ENCODE measurements at regions not wholly inside any gene's neighbourhood (a gene's known extent, or its start where the extent isn't known, plus 50 kb on each side); places are given as distances from the start of the nearest gene placed in this dataset.

DNA sequence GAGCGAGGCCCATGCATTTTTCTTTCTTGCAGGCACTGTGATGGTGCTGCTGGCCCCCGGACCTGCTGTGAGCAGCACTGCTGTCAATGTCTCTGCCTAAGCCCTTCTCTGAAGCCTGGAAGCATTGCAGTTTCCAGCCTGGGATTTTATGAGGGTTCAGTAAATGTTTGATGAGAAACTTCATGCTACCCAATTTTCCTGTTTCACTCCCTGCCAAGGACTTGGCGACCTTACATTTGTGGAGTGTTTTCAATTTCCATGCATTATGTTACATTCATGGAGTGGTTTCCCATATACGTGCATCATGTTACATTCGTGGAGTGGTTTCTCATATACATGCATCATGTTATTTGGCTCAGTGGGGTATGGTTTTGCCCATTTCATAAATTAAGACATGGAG lies 90.7 kb upstream of the PTCH1 start:
- Histone ChIP-seq H3K36me3 (ENCODE audit: control insufficient read depth in 3 of 3, insufficient read depth in 2 of 3, low read depth in 1 of 3, low read length in 3 of 3) (no peaks in the 10 kb centered on the region), H3K4me1 (ENCODE audit: control insufficient read depth in 3 of 3, insufficient read depth in 2 of 3, low read depth in 1 of 3, low read length in 2 of 3) (peaks cover 0 to 5% (median 0%) of the 10 kb centered on the region in 3 donors), H3K27me3 (ENCODE audit: control insufficient read depth in 3 of 3, insufficient read depth in 3 of 3, low read length in 3 of 3) (no peaks in the 10 kb centered on the region), H3K9me3 (ENCODE audit: control insufficient read depth in 2 of 2, insufficient read depth in 1 of 2, low read depth in 1 of 2, low read length in 1 of 2) (no peaks in the 10 kb centered on the region), H3K4me3 (ENCODE audit: low read depth in 1 of 3, low read length in 3 of 3) (no peak overlapping the region), H3K27ac (ENCODE audit: low read depth in 1 of 3, low read length in 2 of 3) (no peak overlapping the region)
- WGBS, 3 donors: 90 to 96% (median 93%) methylated on average over 5 of the region's 5 CpGs
- no peak for DNase-seq
- FAIRE-seq: no peak

DNA sequence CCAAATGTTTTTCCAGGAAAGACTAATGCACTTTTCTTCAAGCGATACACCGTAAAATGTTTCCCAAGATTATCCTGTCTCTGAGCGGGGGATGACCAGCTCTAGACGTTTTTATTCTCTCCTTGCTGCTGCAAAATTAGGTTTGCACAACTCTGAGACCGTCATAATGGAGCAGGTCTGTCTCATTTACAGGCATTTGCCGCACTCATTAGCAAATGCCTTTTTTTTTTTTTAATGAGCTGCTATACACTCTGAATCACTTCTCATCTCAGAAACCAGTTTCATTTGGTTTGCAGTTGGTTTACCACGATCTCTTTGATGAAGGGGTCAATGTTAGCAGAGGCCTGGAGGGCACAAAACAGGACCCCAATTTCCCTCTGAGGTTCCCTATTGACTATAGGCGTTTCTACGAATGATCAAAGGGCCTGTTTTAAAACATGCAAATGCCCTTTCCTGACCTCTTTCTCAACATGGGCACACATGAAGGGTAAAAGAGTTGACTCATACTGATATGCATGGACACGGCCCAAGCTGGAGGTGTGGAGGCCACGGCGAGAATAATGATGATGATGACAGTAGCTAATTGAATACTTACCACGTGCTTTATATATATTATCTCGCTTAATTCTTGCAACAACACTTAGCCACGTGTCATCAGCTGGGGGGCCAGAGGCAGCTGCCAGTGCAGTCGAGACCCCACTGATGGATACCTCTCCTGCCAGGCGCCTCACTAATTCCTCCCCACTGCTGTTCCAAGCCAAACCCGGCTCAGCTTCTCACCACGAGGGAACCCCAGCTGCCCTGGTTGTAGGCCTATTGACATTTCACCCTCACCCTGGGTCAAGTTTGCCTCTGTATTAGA lies 89.9 kb upstream of the PTCH1 start:
- H3K4me3 ChIP-seq (ENCODE audit: low read depth in 1 of 3, low read length in 3 of 3): no peak overlapping the region
- H3K4me1 ChIP-seq (ENCODE audit: control insufficient read depth in 3 of 3, insufficient read depth in 2 of 3, low read depth in 1 of 3, low read length in 2 of 3): peaks cover 0 to 5% (median 0%) of the 10 kb centered on the region in 3 donors
- H3K27ac ChIP-seq (ENCODE audit: low read depth in 1 of 3, low read length in 2 of 3): no peak overlapping the region
- H3K9me3 ChIP-seq (ENCODE audit: control insufficient read depth in 2 of 2, insufficient read depth in 1 of 2, low read depth in 1 of 2, low read length in 1 of 2): no peaks in the 10 kb centered on the region
- H3K27me3 ChIP-seq (ENCODE audit: control insufficient read depth in 3 of 3, insufficient read depth in 3 of 3, low read length in 3 of 3): no peaks in the 10 kb centered on the region
- 80 to 87% (median 82%) methylated on average over 19 of the region's 19 CpGs for WGBS, 3 donors
- no peak for FAIRE-seq
- no peaks in the 10 kb centered on the region for H3K36me3 ChIP-seq (ENCODE audit: control insufficient read depth in 3 of 3, insufficient read depth in 2 of 3, low read depth in 1 of 3, low read length in 3 of 3)
- no peak for DNase-seq

DNA sequence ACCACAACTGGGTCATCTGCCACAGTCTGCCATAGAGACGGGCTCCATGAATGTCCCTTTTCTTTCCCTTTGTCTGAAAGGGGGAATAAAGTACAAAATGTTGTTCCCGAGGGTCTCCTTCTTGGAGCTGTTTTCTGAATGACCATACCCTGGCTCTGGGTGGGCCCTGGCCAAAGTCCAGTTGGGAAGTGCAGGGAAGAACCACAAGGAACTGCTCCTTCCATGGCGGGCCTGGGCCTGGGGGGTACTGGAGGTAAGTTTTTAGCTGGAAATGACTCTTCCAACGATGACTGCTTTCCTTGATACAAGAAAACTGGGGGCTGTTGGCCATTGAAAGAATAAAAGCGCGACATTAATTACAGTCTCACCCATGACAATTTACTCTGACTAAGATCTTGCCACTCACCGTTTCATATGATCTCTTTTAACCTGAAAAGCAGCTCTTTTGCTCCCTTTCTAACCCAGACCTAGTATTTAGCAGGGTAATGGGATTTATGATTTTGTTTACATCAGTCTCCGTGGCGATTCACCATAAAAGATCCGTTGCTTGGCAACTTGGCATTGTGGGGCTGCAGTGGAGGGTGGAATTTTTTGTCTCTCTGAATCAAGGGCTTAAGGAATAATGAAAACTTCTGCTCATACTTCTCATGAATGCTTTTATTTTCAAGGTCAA lies 89.2 kb upstream of the PTCH1 start:
- peak in 1 of 2 donors; percentile 35 for DNase-seq
- peaks cover 0 to 5% (median 0%) of the 10 kb centered on the region in 3 donors for H3K4me1 ChIP-seq (ENCODE audit: control insufficient read depth in 3 of 3, insufficient read depth in 2 of 3, low read depth in 1 of 3, low read length in 2 of 3)
- no peak for FAIRE-seq
- no peaks in the 10 kb centered on the region for H3K27me3 ChIP-seq (ENCODE audit: control insufficient read depth in 3 of 3, insufficient read depth in 3 of 3, low read length in 3 of 3)
- no peak overlapping the region for H3K27ac ChIP-seq (ENCODE audit: low read depth in 1 of 3, low read length in 2 of 3)
- 75 to 87% (median 83%) methylated on average over 10 of the region's 10 CpGs for WGBS, 3 donors
- H3K4me3 ChIP-seq (ENCODE audit: low read depth in 1 of 3, low read length in 3 of 3): no peak overlapping the region
- H3K36me3 ChIP-seq (ENCODE audit: control insufficient read depth in 3 of 3, insufficient read depth in 2 of 3, low read depth in 1 of 3, low read length in 3 of 3): no peaks in the 10 kb centered on the region
- H3K9me3 ChIP-seq (ENCODE audit: control insufficient read depth in 2 of 2, insufficient read depth in 1 of 2, low read depth in 1 of 2, low read length in 1 of 2): no peaks in the 10 kb centered on the region

DNA sequence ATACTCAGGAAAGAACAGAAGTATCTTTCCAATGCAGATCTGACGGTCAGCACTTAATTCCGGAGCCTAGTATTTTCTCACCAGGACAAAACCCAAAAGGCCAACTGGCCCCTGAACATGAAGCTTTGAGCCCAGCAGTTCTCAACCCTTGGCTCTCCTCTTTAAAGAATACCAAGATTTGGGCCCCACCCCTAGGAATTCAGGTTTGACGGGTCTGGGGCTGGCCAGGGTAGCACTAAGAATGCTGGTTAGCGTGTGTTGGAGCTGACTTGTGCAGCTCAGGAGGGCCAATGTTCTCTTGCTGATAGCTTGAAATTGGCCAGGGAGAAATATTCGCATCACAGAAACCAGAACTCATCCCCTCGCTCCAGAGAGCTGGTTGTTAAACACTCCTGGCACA lies 88.3 kb upstream of the PTCH1 start:
- Histone ChIP-seq H3K36me3 (ENCODE audit: control insufficient read depth in 3 of 3, insufficient read depth in 2 of 3, low read depth in 1 of 3, low read length in 3 of 3) (no peaks in the 10 kb centered on the region), H3K9me3 (ENCODE audit: control insufficient read depth in 2 of 2, insufficient read depth in 1 of 2, low read depth in 1 of 2, low read length in 1 of 2) (no peaks in the 10 kb centered on the region), H3K4me3 (ENCODE audit: low read depth in 1 of 3, low read length in 3 of 3) (no peak overlapping the region), H3K27ac (ENCODE audit: low read depth in 1 of 3, low read length in 2 of 3) (no peak overlapping the region), H3K27me3 (ENCODE audit: control insufficient read depth in 3 of 3, insufficient read depth in 3 of 3, low read length in 3 of 3) (no peaks in the 10 kb centered on the region), H3K4me1 (ENCODE audit: control insufficient read depth in 3 of 3, insufficient read depth in 2 of 3, low read depth in 1 of 3, low read length in 2 of 3) (peaks cover 0 to 5% (median 0%) of the 10 kb centered on the region in 3 donors)
- WGBS, 3 donors: 65 to 90% (median 76%) methylated on average over 6 of the region's 6 CpGs
- DNase-seq (no peak), FAIRE-seq (no peak)

DNA sequence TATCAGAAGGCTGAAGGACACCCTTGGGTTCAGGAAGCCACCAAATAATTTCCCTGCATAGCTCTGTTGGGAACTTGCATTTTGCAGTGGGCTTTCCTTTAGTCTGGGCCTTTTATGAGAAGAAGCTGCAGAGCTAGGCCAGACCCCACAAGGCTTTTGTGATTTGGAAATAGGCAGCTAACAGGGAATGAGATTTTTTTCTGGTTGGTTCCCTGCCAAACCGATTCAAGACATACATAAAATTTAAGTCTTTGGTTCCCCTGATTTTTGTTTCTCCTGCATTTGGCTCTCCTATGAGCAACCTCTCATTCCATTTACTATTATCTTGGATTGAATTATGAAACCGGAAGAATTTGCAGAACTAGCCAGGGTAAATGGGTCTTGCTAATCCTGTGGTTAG lies 81.5 kb upstream of the PTCH1 start:
- Histone ChIP-seq H3K36me3 (ENCODE audit: control insufficient read depth in 3 of 3, insufficient read depth in 2 of 3, low read depth in 1 of 3, low read length in 3 of 3) (no peaks in the 10 kb centered on the region), H3K9me3 (ENCODE audit: control insufficient read depth in 2 of 2, insufficient read depth in 1 of 2, low read depth in 1 of 2, low read length in 1 of 2) (no peaks in the 10 kb centered on the region), H3K4me3 (ENCODE audit: low read depth in 1 of 3, low read length in 3 of 3) (no peak overlapping the region), H3K4me1 (ENCODE audit: control insufficient read depth in 3 of 3, insufficient read depth in 2 of 3, low read depth in 1 of 3, low read length in 2 of 3) (no peaks in the 10 kb centered on the region), H3K27me3 (ENCODE audit: control insufficient read depth in 3 of 3, insufficient read depth in 3 of 3, low read length in 3 of 3) (no peaks in the 10 kb centered on the region), H3K27ac (ENCODE audit: low read depth in 1 of 3, low read length in 2 of 3) (no peak overlapping the region)
- 81 to 90% (median 84%) methylated on average over 2 of the region's 2 CpGs for WGBS, 3 donors
- DNase-seq (no peak), FAIRE-seq (no peak)

DNA sequence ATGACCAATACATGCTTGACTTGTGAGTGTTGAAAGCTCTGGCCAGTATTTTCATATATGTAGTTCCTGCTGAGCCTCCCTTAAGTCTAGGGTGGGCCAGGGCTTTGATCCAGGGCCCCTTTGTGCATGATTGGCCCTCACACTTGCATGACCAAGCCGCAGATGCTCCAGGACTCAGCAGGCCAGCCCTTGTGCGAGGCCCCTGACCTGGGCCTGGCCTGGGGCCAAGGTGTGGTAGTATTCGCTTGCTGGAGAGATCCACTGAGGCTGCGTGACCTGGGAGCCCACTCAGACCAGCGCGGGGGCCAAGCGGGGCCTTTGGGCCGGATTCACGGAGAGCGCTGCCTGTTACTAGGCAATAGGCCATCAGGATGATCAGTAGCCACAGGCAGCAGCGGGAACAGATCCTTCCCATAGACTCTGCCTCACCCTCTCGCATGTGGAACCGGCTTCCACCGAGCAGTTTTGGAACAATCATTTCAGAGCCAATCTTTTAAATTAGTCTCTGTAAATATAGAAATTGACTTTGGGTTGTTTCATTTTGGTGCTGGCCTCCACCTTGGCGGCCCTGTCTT lies 79.0 kb upstream of the PTCH1 start:
- FAIRE-seq: no peak

DNA sequence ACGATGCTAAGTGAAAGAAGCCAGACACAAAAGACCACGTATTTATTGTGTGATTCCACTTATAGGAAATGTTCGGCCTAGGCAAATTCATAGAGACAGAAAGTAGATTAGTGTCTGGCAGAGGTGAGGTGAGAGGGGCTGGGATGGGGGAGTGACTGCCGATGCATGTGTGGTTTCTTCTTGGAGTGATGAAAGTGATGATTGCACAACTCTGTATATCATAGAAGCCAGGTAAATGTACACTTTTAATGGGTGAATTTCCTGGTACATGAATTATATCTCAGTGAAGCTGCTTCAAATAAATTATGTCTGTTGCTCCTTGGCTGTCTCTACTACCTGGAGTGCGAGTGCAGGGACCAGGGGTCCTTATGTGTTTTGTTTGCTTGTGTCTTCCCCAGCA lies 76.2 kb upstream of the PTCH1 start:
- Histone ChIP-seq H3K4me1 (ENCODE audit: control insufficient read depth in 3 of 3, insufficient read depth in 2 of 3, low read depth in 1 of 3, low read length in 2 of 3) (peaks cover 0 to 5% (median 0%) of the 10 kb centered on the region in 3 donors), H3K36me3 (ENCODE audit: control insufficient read depth in 3 of 3, insufficient read depth in 2 of 3, low read depth in 1 of 3, low read length in 3 of 3) (no peaks in the 10 kb centered on the region), H3K27ac (ENCODE audit: low read depth in 1 of 3, low read length in 2 of 3) (no peak overlapping the region), H3K4me3 (ENCODE audit: low read depth in 1 of 3, low read length in 3 of 3) (no peak overlapping the region), H3K9me3 (ENCODE audit: control insufficient read depth in 2 of 2, insufficient read depth in 1 of 2, low read depth in 1 of 2, low read length in 1 of 2) (no peaks in the 10 kb centered on the region), H3K27me3 (ENCODE audit: control insufficient read depth in 3 of 3, insufficient read depth in 3 of 3, low read length in 3 of 3) (peaks cover 0 to 3% (median 0%) of the 10 kb centered on the region in 3 donors)
- DNase-seq: no peak
- FAIRE-seq: no peak
- 83 to 89% (median 89%) methylated on average over 5 of the region's 5 CpGs for WGBS, 3 donors

More for the DNA sequence above, 79.0 kb upstream of the PTCH1 start:
- Histone ChIP-seq H3K4me3 (ENCODE audit: low read depth in 1 of 3, low read length in 3 of 3) (no peak overlapping the region), H3K4me1 (ENCODE audit: control insufficient read depth in 3 of 3, insufficient read depth in 2 of 3, low read depth in 1 of 3, low read length in 2 of 3) (no peaks in the 10 kb centered on the region), H3K27me3 (ENCODE audit: control insufficient read depth in 3 of 3, insufficient read depth in 3 of 3, low read length in 3 of 3) (no peaks in the 10 kb centered on the region), H3K9me3 (ENCODE audit: control insufficient read depth in 2 of 2, insufficient read depth in 1 of 2, low read depth in 1 of 2, low read length in 1 of 2) (no peaks in the 10 kb centered on the region), H3K36me3 (ENCODE audit: control insufficient read depth in 3 of 3, insufficient read depth in 2 of 3, low read depth in 1 of 3, low read length in 3 of 3) (no peaks in the 10 kb centered on the region), H3K27ac (ENCODE audit: low read depth in 1 of 3, low read length in 2 of 3) (no peak overlapping the region)
- no peak for DNase-seq
- WGBS, 3 donors: 92 to 96% (median 95%) methylated on average over 15 of the region's 15 CpGs

DNA sequence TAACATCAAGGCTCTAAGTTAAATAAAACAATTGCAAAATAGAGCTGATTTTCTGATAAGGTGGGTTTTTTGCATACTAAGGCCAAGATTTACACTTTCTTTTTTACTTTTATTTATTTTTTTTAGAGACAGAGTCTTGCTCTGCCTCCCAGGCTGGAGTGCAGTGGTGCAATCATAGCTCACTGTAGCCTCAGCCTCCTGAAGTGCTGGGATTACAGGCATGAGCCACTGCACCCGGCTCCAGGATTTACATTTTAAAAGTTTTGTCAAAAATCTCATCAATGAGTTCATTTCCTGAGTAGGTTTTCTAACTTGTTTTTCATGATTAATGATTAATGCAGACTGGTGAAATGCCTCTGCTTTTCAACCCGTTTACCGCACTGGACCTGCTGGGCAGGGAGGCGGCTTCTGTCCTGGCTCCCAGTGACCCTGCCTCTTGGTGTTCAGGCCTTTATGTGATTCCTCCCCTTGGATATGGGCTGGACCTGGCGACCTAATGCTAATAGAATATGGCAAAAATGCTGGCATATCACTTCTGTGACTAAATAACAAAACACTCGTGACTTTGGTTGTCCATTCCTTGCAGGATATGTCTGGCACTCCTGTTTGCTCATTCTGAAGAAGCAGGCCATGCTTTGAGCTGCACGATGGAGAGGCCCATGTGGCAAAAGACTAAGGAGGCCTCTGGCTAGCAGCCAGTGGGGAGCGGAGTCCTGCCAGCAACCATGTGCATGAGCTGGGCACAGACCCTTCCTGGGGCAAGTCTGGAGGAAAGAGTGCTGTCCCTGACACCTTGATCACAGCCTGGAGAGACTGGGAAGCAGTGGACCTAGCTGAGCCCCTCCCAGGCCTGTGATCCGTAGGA lies 72.2 kb upstream of the PTCH1 start:
- no peak for DNase-seq
- Histone ChIP-seq H3K27ac (ENCODE audit: low read depth in 1 of 3, low read length in 2 of 3) (no peak overlapping the region), H3K4me3 (ENCODE audit: low read depth in 1 of 3, low read length in 3 of 3) (no peak overlapping the region), H3K9me3 (ENCODE audit: control insufficient read depth in 2 of 2, insufficient read depth in 1 of 2, low read depth in 1 of 2, low read length in 1 of 2) (no peaks in the 10 kb centered on the region), H3K4me1 (ENCODE audit: control insufficient read depth in 3 of 3, insufficient read depth in 2 of 3, low read depth in 1 of 3, low read length in 2 of 3) (peaks cover 0 to 5% (median 0%) of the 10 kb centered on the region in 3 donors), H3K27me3 (ENCODE audit: control insufficient read depth in 3 of 3, insufficient read depth in 3 of 3, low read length in 3 of 3) (peaks cover 0 to 3% (median 0%) of the 10 kb centered on the region in 3 donors), H3K36me3 (ENCODE audit: control insufficient read depth in 3 of 3, insufficient read depth in 2 of 3, low read depth in 1 of 3, low read length in 3 of 3) (no peaks in the 10 kb centered on the region)
- 71 to 74% (median 74%) methylated on average over 9 of the region's 9 CpGs for WGBS, 3 donors
- no peak for FAIRE-seq

Measured in small intestine (tissue), 7 donors.